Neuron (in vitro differentiated cells): ENCODE measurements at regions not wholly inside any gene's neighbourhood (a gene's known extent, or its start where the extent isn't known, plus 50 kb on each side); places are given as distances from the start of the nearest gene placed in this dataset.

ENCODE experiments used
- H2AFZ ChIP-seq: one replicate; pipeline ENCODE4 v1.6.1; 2013; ENCODE audit warnings: low read depth, mild to moderate bottlenecking, inconsistent platforms, low read length, moderate library complexity
- H3K27me3 ChIP-seq: one replicate; pipeline ENCODE4 v1.6.1; 2013; ENCODE audit warnings: low read length; ENCODE audit not compliant: insufficient read depth
- H3K36me3 ChIP-seq: one replicate; pipeline ENCODE4 v1.6.1; 2013; ENCODE audit warnings: low read length; ENCODE audit not compliant: insufficient read depth
- H3K4me1 ChIP-seq: one replicate; pipeline ENCODE4 v1.6.1; 2013; ENCODE audit warnings: low read length; ENCODE audit not compliant: insufficient read depth
- H3K4me3 ChIP-seq: 2 replicates; pipeline ENCODE4 v1.5.1; 2013; ENCODE audit warnings: mild to moderate bottlenecking, low read length, moderate library complexity
- H3K9me3 ChIP-seq: one replicate; pipeline ENCODE4 v1.6.1; 2013; ENCODE audit warnings: low read length

GRCh38 chr3:40827226-40827625, 302.5 kb downstream of the ZNF621 start:
- Histone ChIP-seq H3K27me3 (no peaks in the 10 kb centered on the region), H2AFZ (no peak overlapping the region), H3K4me1 (peaks cover 2% of the 10 kb centered on the region), H3K4me3 (no peak overlapping the region), H3K36me3 (no peaks in the 10 kb centered on the region), H3K9me3 (no peaks in the 10 kb centered on the region)

GRCh38 chr3:40827942-40828688, 303.4 kb downstream of the ZNF621 start:
- H3K9me3 ChIP-seq, result no peaks in the 10 kb centered on the region
- no peaks in the 10 kb centered on the region for H3K27me3 ChIP-seq
- peaks cover 2% of the 10 kb centered on the region for H3K4me1 ChIP-seq
- no peak overlapping the region for H2AFZ ChIP-seq
- H3K4me3 ChIP-seq, result no peak overlapping the region
- H3K36me3 ChIP-seq, result no peaks in the 10 kb centered on the region

GRCh38 chr3:40828741-40829415, 304.1 kb downstream of the ZNF621 start:
- H3K9me3 ChIP-seq, result no peaks in the 10 kb centered on the region
- H3K4me3 ChIP-seq, result no peak overlapping the region
- H3K4me1 ChIP-seq, result peaks cover 2% of the 10 kb centered on the region
- no peak overlapping the region for H2AFZ ChIP-seq
- H3K27me3 ChIP-seq, result no peaks in the 10 kb centered on the region
- no peaks in the 10 kb centered on the region for H3K36me3 ChIP-seq

- Histone ChIP-seq H3K27me3 (no peaks in the 10 kb centered on the region), H3K9me3 (no peaks in the 10 kb centered on the region), H3K4me1 (peaks cover 2% of the 10 kb centered on the region), H3K36me3 (no peaks in the 10 kb centered on the region), H2AFZ (no peak overlapping the region), H3K4me3 (no peak overlapping the region)
Observed at GRCh38 chr3:40829876-40830275, 305.1 kb downstream of the ZNF621 start.

- no peaks in the 10 kb centered on the region for H3K9me3 ChIP-seq
- H2AFZ ChIP-seq, result no peak overlapping the region
Observed at GRCh38 chr3:40837300-40837699, 312.5 kb downstream of the ZNF621 start.

GRCh38 chr3:40841131-40841530, 316.4 kb downstream of the ZNF621 start:
- Histone ChIP-seq H3K9me3 (no peaks in the 10 kb centered on the region), H3K27me3 (no peaks in the 10 kb centered on the region), H2AFZ (no peak overlapping the region), H3K36me3 (no peaks in the 10 kb centered on the region), H3K4me1 (no peaks in the 10 kb centered on the region), H3K4me3 (no peak overlapping the region)

More at GRCh38 chr3:40837300-40837699, 312.5 kb downstream of the ZNF621 start:
- H3K4me3 ChIP-seq, result no peak overlapping the region
- H3K4me1 ChIP-seq, result no peaks in the 10 kb centered on the region
- no peaks in the 10 kb centered on the region for H3K27me3 ChIP-seq
- H3K36me3 ChIP-seq, result no peaks in the 10 kb centered on the region

GRCh38 chr3:40841570-40842109, 316.9 kb downstream of the ZNF621 start:
- H3K9me3 ChIP-seq, result no peaks in the 10 kb centered on the region
- no peak overlapping the region for H2AFZ ChIP-seq
- H3K4me1 ChIP-seq, result no peaks in the 10 kb centered on the region
- no peak overlapping the region for H3K4me3 ChIP-seq
- no peaks in the 10 kb centered on the region for H3K36me3 ChIP-seq
- H3K27me3 ChIP-seq, result no peaks in the 10 kb centered on the region

GRCh38 chr3:40842714-40843113, 318.0 kb downstream of the ZNF621 start:
- H3K9me3 ChIP-seq, result no peaks in the 10 kb centered on the region
- no peaks in the 10 kb centered on the region for H3K36me3 ChIP-seq
- no peaks in the 10 kb centered on the region for H3K4me1 ChIP-seq
- no peak overlapping the region for H3K4me3 ChIP-seq
- no peaks in the 10 kb centered on the region for H3K27me3 ChIP-seq
- H2AFZ ChIP-seq, result no peak overlapping the region

GRCh38 chr3:40843208-40843624, 318.5 kb downstream of the ZNF621 start:
- Histone ChIP-seq H3K27me3 (no peaks in the 10 kb centered on the region), H3K4me3 (no peak overlapping the region), H3K9me3 (no peaks in the 10 kb centered on the region), H3K36me3 (no peaks in the 10 kb centered on the region), H3K4me1 (no peaks in the 10 kb centered on the region), H2AFZ (no peak overlapping the region)

GRCh38 chr3:40843851-40844548, 319.2 kb downstream of the ZNF621 start:
- Histone ChIP-seq H3K9me3 (no peaks in the 10 kb centered on the region), H3K4me1 (no peaks in the 10 kb centered on the region), H3K4me3 (no peak overlapping the region), H3K27me3 (no peaks in the 10 kb centered on the region), H3K36me3 (no peaks in the 10 kb centered on the region), H2AFZ (no peak overlapping the region)

- Histone ChIP-seq H3K27me3 (no peaks in the 10 kb centered on the region), H3K4me1 (no peaks in the 10 kb centered on the region), H3K9me3 (no peaks in the 10 kb centered on the region), H3K4me3 (no peak overlapping the region), H3K36me3 (no peaks in the 10 kb centered on the region), H2AFZ (no peak overlapping the region)
Observed at GRCh38 chr3:40844896-40845295, 320.1 kb downstream of the ZNF621 start.

GRCh38 chr3:40845447-40845846, 320.7 kb downstream of the ZNF621 start:
- no peak overlapping the region for H3K4me3 ChIP-seq
- no peaks in the 10 kb centered on the region for H3K36me3 ChIP-seq
- H3K4me1 ChIP-seq, result no peaks in the 10 kb centered on the region
- no peaks in the 10 kb centered on the region for H3K9me3 ChIP-seq
- H2AFZ ChIP-seq, result no peak overlapping the region
- no peaks in the 10 kb centered on the region for H3K27me3 ChIP-seq

GRCh38 chr3:40845916-40846315, 321.2 kb downstream of the ZNF621 start:
- no peaks in the 10 kb centered on the region for H3K27me3 ChIP-seq
- no peaks in the 10 kb centered on the region for H3K36me3 ChIP-seq
- no peak overlapping the region for H3K4me3 ChIP-seq
- no peak overlapping the region for H2AFZ ChIP-seq
- no peaks in the 10 kb centered on the region for H3K9me3 ChIP-seq
- H3K4me1 ChIP-seq, result no peaks in the 10 kb centered on the region
